ENCODE measurements at regions not wholly inside any gene's neighbourhood (a gene's known extent, or its start where the extent isn't known, plus 50 kb on each side); places are given as distances from the start of the nearest gene placed in this dataset.

GRCh38 chr7:119684763-119685162 is 588.2 kb upstream of the KCND2 start:
- no peak overlapping the region for H3K27ac ChIP-seq
- H3K27me3 ChIP-seq, result no peaks in the 10 kb centered on the region
- H3K9me3 ChIP-seq, result no peaks in the 10 kb centered on the region
- no peak for TF ChIP-seq CTCF (IDR thresholded peaks at IDR 0.05)
- no peak overlapping the region for H3K4me3 ChIP-seq (ENCODE audit: low read depth in 1 of 2, low read length in 1 of 2)
- H3K36me3 ChIP-seq, result no peaks in the 10 kb centered on the region
- H3K4me1 ChIP-seq (ENCODE audit: control insufficient read depth in 1 of 2, insufficient read depth in 1 of 2, low read depth in 1 of 2, low read length in 1 of 2), result no peaks in the 10 kb centered on the region

- H3K4me1 ChIP-seq (ENCODE audit: control insufficient read depth in 1 of 2, insufficient read depth in 1 of 2, low read depth in 1 of 2, low read length in 1 of 2), result no peaks in the 10 kb centered on the region
- no peaks in the 10 kb centered on the region for H3K27me3 ChIP-seq
- no peak overlapping the region for H3K4me3 ChIP-seq (ENCODE audit: low read depth in 1 of 2, low read length in 1 of 2)
- no peak for TF ChIP-seq CTCF (IDR thresholded peaks at IDR 0.05)
- H3K9me3 ChIP-seq, result no peaks in the 10 kb centered on the region
- H3K36me3 ChIP-seq, result no peaks in the 10 kb centered on the region
- no peak overlapping the region for H3K27ac ChIP-seq
Observed at GRCh38 chr7:119685906-119686305, 587.1 kb upstream of the KCND2 start.

GRCh38 chr7:119688831-119689230 is 584.1 kb upstream of the KCND2 start:
- TF ChIP-seq CTCF (IDR thresholded peaks at IDR 0.05), result no peak
- Histone ChIP-seq H3K27ac (no peak overlapping the region), H3K9me3 (no peaks in the 10 kb centered on the region), H3K27me3 (no peaks in the 10 kb centered on the region), H3K36me3 (no peaks in the 10 kb centered on the region), H3K4me1 (ENCODE audit: control insufficient read depth in 1 of 2, insufficient read depth in 1 of 2, low read depth in 1 of 2, low read length in 1 of 2) (no peaks in the 10 kb centered on the region), H3K4me3 (ENCODE audit: low read depth in 1 of 2, low read length in 1 of 2) (no peak overlapping the region)

GRCh38 chr7:119692541-119692940 is 580.4 kb upstream of the KCND2 start:
- Histone ChIP-seq H3K27ac (no peak overlapping the region), H3K27me3 (no peaks in the 10 kb centered on the region), H3K4me1 (ENCODE audit: control insufficient read depth in 1 of 2, insufficient read depth in 1 of 2, low read depth in 1 of 2, low read length in 1 of 2) (no peaks in the 10 kb centered on the region), H3K4me3 (ENCODE audit: low read depth in 1 of 2, low read length in 1 of 2) (no peak overlapping the region), H3K9me3 (no peaks in the 10 kb centered on the region), H3K36me3 (no peaks in the 10 kb centered on the region)
- no peak for TF ChIP-seq CTCF (IDR thresholded peaks at IDR 0.05)

- H3K27ac ChIP-seq, result no peak overlapping the region
- no peaks in the 10 kb centered on the region for H3K9me3 ChIP-seq
- no peaks in the 10 kb centered on the region for H3K36me3 ChIP-seq
- no peak overlapping the region for H3K4me3 ChIP-seq (ENCODE audit: low read depth in 1 of 2, low read length in 1 of 2)
- TF ChIP-seq CTCF (IDR thresholded peaks at IDR 0.05), result no peak
- H3K4me1 ChIP-seq (ENCODE audit: control insufficient read depth in 1 of 2, insufficient read depth in 1 of 2, low read depth in 1 of 2, low read length in 1 of 2), result no peaks in the 10 kb centered on the region
- no peaks in the 10 kb centered on the region for H3K27me3 ChIP-seq
Observed at GRCh38 chr7:119694506-119694905, 578.5 kb upstream of the KCND2 start.

GRCh38 chr7:119696336-119696735 is 576.6 kb upstream of the KCND2 start:
- Histone ChIP-seq H3K27me3 (no peaks in the 10 kb centered on the region), H3K4me1 (ENCODE audit: control insufficient read depth in 1 of 2, insufficient read depth in 1 of 2, low read depth in 1 of 2, low read length in 1 of 2) (no peaks in the 10 kb centered on the region), H3K36me3 (no peaks in the 10 kb centered on the region), H3K9me3 (no peaks in the 10 kb centered on the region), H3K27ac (no peak overlapping the region), H3K4me3 (ENCODE audit: low read depth in 1 of 2, low read length in 1 of 2) (no peak overlapping the region)
- no peak for TF ChIP-seq CTCF (IDR thresholded peaks at IDR 0.05)

All from neutrophil (primary cell).